Activated T-cell treated with anti-CD3 and anti-CD28 coated beads for 1 hour (primary cell): ENCODE measurements at regions not wholly inside any gene's neighbourhood (a gene's known extent, or its start where the extent isn't known, plus 50 kb on each side); places are given as distances from the start of the nearest gene placed in this dataset.

Source experiments
- DNase-seq: peaks from one replicate; pipeline ENCODE4 v3.0.0-alpha.2; 2020; ENCODE audit warnings: low read depth

- no peak for DNase-seq
These were observed 236.6 kb upstream of the GSE1 start for GRCh38 chr16:85376292-85377095.

DNA sequence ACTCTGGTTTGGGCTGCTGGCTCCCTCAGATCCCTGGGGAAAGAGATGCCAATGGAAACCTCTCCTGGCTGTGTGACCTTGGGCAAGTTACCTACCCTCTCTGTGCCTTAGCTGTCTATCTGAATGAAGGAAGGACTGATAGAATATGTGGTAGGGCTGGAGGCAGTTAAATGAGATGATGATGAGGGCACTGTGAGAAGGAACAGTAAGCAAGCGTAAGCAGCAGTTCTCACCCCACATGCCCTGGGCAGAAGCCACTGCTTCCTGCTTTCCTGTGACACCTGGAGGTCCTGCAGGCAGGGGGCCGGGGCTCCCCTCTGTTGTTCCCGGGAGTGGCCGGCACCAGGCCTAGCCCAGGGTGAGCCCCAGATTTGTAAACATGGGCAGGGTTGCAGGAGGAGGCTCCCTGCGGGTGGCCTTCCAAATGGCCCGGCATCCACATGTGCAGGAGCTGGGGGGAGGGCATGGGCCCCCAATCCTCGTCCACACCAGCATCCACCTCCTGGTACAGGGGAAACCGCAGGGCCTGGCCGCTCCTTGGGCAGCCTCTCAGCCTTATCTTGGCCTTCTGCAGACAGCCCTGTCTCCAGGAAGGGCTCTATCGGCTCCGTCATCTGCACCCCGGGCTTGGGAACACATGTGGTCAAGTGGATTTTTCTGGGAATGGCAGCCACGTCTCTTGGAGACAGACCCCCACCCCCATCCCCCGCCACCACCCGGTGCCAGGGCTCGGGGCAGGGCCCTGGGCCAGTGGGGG lies 235.6 kb upstream of the GSE1 start:
- DNase-seq: no peak

- DNase-seq: no peak
These were observed 234.7 kb upstream of the GSE1 start for GRCh38 chr16:85378145-85379040.

DNA sequence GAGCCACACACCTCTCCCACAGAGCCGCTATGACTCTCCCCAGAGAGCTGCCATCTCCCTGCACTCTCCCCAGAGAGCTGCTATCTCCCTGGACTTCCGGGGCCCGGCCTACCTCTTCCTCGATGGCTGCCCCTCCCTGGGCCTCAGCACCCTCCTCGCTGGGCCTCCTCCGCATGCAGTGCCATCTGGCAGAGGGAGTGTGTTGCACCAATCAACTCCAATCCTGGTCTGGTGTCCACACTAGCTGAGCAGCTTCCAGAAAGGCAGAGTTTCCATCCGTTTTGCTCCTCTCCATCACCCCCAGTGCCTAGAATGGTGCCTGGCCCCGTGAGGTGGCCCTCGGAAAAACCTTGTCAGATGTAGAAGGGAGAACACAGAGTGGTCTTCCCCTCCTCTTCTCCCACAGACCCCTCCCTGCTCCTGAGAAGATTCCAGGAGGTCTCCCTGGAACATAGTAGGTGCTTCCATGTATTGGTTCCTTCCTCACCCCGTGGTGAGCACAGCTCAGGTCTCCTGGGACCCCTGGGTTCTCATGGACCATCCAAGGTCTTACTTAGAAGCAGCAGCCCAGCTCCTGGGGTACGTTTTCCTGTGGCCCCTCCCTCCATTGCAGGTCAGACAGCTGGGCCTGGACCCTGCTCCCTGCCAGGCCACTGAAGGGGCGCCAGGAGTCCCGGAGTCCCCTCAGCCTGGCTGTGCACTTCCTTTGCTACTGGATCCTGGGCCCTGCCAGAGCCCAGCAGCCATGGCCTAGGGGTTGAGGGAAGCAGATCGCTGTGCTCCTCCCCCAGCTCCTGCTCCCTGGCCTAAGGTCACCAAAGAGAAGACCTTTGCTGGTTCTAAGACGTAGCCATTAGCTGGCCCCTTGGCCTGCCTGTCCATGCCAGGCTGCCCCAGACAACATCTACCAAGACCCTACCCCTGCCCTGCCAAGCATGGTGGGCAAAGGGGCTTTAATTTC lies 233.8 kb upstream of the GSE1 start:
- DNase-seq: no peak

- DNase-seq: no peak
These were observed 233.1 kb upstream of the GSE1 start for GRCh38 chr16:85380002-85380395.

DNA sequence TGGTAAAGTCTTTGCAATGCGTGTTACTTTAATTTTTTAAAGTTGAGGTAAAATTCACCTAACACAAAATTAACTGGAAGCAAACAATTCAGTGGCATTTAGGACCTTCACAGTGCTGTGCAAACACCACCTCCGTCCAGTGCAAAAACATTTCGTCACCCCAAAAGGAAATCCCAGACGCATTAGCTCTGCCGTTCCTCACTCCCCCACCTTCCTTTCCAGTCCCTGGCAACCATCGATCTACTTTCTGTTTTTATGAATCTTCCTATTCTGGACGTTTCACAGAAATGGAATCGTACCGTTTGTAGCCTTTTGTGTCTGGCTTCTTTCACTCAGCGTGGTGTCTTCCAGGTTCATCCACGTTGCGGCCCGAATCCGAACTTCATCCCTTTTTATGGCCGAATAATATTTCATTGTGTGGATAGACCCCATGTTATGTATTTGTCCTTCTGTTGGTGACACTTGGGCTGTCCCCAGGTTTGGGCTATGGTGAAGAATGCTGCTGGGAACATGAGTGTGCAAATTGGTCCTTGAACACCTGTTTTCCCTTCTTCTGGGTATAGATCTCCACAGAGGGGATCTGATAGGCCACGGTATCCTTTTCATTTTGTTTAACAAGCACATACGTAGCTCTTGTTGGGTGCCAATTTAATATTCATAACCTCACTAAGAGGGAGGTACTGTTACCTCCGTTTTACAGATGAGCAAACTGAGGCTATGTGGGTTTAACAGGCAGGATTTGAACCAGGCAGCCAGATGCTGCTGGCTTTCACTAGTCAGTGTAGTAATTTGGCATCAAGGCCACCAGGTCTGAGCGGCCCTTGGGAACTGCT lies 232.0 kb upstream of the GSE1 start:
- no peak for DNase-seq

DNA sequence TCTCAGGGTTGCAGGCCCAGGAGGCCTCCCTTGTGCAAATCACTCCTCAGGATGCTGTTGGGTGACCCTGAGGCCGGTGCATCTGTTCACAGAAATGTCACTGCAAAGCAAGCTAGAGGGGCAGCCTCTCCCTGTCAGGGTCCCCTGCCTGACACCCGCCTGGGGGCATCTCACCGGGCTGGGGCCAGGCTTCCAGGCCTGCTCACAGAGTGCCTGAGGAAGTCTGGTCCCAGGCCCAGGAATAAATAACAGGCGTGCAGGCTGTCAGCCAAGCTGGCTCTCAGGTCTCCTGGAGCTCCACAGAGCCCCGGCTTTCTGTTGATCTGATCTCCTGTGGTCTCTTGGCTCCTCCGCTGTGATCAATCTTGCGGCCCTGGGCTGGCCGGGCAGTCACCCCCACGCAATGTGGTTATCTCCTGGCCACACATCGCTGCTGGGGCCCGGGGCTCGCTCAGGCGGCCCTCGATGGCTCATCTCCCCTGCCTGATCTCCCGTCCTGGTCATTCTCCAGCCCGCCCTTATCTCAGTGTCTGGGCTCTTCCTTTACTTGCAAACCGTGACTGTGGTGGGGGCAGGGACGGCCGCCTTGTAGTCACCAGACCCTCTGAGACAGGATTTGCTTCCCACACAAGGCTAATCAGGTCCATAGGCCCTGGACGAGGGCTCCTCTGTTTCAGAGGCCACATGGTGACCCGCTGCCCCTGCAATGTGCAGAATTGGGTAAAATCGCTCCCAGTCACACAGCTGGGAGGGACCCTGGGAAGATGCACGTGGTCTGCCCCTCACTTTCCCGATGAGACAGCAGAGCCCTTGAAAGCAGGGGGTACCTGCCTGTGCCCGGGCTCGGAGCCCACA lies 231.2 kb upstream of the GSE1 start:
- DNase-seq: no peak

GRCh38 chr16:85382717-85383118 lies 230.4 kb upstream of the GSE1 start:
- DNase-seq: no peak

DNA sequence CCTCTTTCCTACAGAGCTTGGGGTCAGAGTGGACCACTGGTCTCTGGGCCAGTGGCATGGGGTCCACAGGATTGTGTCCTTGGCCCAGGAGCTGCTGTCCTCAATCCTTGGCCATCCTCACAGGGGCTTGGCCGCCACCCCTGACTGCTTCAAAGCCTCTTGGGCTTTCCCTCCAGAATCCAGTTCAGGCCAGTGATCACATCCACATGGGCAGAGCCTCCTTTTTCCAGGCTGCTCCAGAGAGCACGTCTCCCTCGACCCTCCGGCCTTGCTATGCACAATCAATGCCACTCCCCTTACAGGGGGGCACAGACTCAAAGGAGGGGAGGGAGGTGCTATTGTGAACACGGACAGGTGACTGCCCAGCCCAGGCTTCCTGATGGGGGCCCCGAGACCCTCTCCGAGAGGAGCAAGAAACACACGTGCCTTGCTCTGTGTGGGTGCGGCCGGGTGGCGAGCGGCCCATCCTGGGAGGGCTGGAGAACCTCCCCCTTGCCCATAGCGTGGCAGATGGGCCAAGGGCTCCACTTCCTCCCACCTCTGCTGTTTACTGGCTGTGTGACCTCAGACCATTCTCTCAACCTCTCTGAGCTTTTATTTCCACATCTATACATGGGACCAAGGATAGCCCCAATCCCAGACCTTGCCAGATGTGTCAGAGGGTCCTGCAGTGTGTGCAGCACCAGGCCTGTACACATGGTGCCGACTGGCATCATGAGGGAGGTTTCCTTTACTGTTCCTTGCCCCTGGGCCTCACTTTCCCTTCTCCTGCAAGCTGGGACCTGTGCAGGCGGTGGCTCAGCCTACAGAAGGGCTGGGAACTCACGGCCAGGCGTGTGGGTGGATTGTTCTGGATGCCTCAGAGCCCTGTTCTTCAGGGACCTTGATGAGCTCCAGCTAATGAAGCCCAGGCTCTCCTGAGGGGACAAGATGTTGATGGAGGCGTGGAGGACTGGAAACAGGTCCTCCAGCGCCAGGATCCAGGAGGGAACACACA lies 229.0 kb upstream of the GSE1 start:
- DNase-seq: no peak

GRCh38 chr16:85384833-85385462 lies 228.2 kb upstream of the GSE1 start:
- DNase-seq: no peak

GRCh38 chr16:85385463-85386331 lies 227.4 kb upstream of the GSE1 start:
- no peak for DNase-seq

- no peak for DNase-seq
These were observed 226.5 kb upstream of the GSE1 start for GRCh38 chr16:85386467-85387170.

- DNase-seq: no peak
These were observed 226.0 kb upstream of the GSE1 start for GRCh38 chr16:85387171-85387507.

GRCh38 chr16:85387731-85388295 lies 225.3 kb upstream of the GSE1 start:
- DNase-seq: no peak

- DNase-seq: no peak
These were observed 223.2 kb upstream of the GSE1 start for GRCh38 chr16:85389679-85390470.
